Psoas muscle (tissue), 7 donors: ENCODE measurements at regions not wholly inside any gene's neighbourhood (a gene's known extent, or its start where the extent isn't known, plus 50 kb on each side); places are given as distances from the start of the nearest gene placed in this dataset.

Source experiments
- ATAC-seq, 4 donors: fragments of 200-7000 bp; cut with Tn5 transposase; one replicate each; pipeline ENCODE4 v1.9.1; 2020; ENCODE audit warnings: moderate library complexity in 3 of 4, mild to moderate bottlenecking in 2 of 4
- DNase-seq, 2 donors: peaks; one replicate each; pipeline ENCODE4 v3.0.0-alpha.2; 2020
- H3K27ac ChIP-seq: fragments of 200-600 bp; one replicate; pipeline ENCODE4 v1.8.0; 2022
- H3K27me3 ChIP-seq, 3 donors: fragments of 200-600 bp in 1 of 3; one replicate each; pipeline versions ENCODE4 v1.6.1 to v1.8.0; 2013 to 2022; ENCODE audit warnings: low read length in 2 of 3, mild to moderate bottlenecking in 2 of 3, moderate library complexity in 1 of 3; ENCODE audit not compliant: insufficient read depth in 3 of 3
- H3K36me3 ChIP-seq, 2 donors: fragments of 200-600 bp in 1 of 2; one replicate each; pipeline versions ENCODE4 v1.6.1 to v1.8.0; 2013 to 2022; ENCODE audit warnings: low read depth in 1 of 2, mild to moderate bottlenecking in 1 of 2, moderate library complexity in 1 of 2; ENCODE audit not compliant: insufficient read depth in 1 of 2
- H3K4me1 ChIP-seq: fragments of 200-600 bp; one replicate; pipeline ENCODE4 v1.8.0; 2022
- H3K4me3 ChIP-seq: fragments of 200-600 bp; one replicate; pipeline ENCODE4 v1.8.0; 2022; ENCODE audit warnings: mild to moderate bottlenecking
- H3K9me3 ChIP-seq: fragments of 200-600 bp; one replicate; pipeline ENCODE4 v1.8.0; 2022
- CTCF ChIP-seq: fragments of 200-600 bp; IDR thresholded peaks from one replicate; pipeline ENCODE4 v1.8.0; 2022; ENCODE audit warnings: antibody characterized with exemption
- WGBS, 3 donors: extraction: QIAGEN DNeasy Blood & Tissue Kit; methylation state at CpG; one replicate each; pipeline versions ENCODE4 v1.1.6 to v1.1.7; 2013; 5-methylcytosine and 5-hydroxymethylcytosine counted together
- intact Hi-C, 2 donors: fragments of 100-400 bp; cut with DNase I; formaldehyde crosslinking; loops; one replicate each; pipeline versions ENCODE4 v1.11.0 to v1.14.2; 2022
- donor health status: healthy with polysubstance abuse.
- donor health status: DM: no; HTN: no; CAD: no; lungs with moderate emphysema.
- donor health status: Bipolar disorder and iron deficiency.
- donor health status: healthy.
- donor health status: DM: yes; HTN: yes; CAD: no.
- donor health status: DM: no; HTN: no; CAD: no.
- donor health status: DM: yes; HTN: yes; CAD: no.

GRCh38 chr1:199856216-199856780, 171.2 kb upstream of the NR5A2 start:
- TF ChIP-seq CTCF = no peak
- Histone ChIP-seq H3K9me3 (no peaks in the 10 kb centered on the region), H3K4me3 (no peak overlapping the region), H3K36me3 (no peaks in the 10 kb centered on the region), H3K4me1 (no peaks in the 10 kb centered on the region), H3K27me3 (peaks cover 0 to 4% (median 0%) of the 10 kb centered on the region in 3 donors), H3K27ac (no peak overlapping the region)
- ATAC-seq (no peak), DNase-seq (no peak)
- intact Hi-C loops = no loop called here
- 71 to 73% (median 72%) methylated on average over 4 of the region's 4 CpGs for WGBS, 3 donors

- Histone ChIP-seq H3K4me1 (no peaks in the 10 kb centered on the region), H3K27me3 (peaks cover 0 to 4% (median 0%) of the 10 kb centered on the region in 3 donors), H3K9me3 (no peaks in the 10 kb centered on the region), H3K27ac (no peak overlapping the region), H3K4me3 (no peak overlapping the region), H3K36me3 (no peaks in the 10 kb centered on the region)
- ATAC-seq (no peak), DNase-seq (no peak)
- WGBS, 3 donors = 69 to 73% (median 72%) methylated on average over 4 of the region's 4 CpGs
- intact Hi-C loops = no loop called here
- TF ChIP-seq CTCF = no peak
Observed at GRCh38 chr1:199857108-199857507, 170.4 kb upstream of the NR5A2 start.

GRCh38 chr1:199857516-199857915, 170.0 kb upstream of the NR5A2 start:
- H3K9me3 ChIP-seq = no peaks in the 10 kb centered on the region
- no peak for TF ChIP-seq CTCF
- H3K27me3 ChIP-seq = peaks cover 0 to 4% (median 0%) of the 10 kb centered on the region in 3 donors
- ATAC-seq (no peak), DNase-seq (no peak)
- no peaks in the 10 kb centered on the region for H3K4me1 ChIP-seq
- 79 to 95% (median 89%) methylated on average over 1 of the region's 1 CpG for WGBS, 3 donors
- H3K4me3 ChIP-seq = no peak overlapping the region
- no peak overlapping the region for H3K27ac ChIP-seq
- no peaks in the 10 kb centered on the region for H3K36me3 ChIP-seq
- intact Hi-C loops = no loop called here

- DNase-seq (no peak), ATAC-seq (no peak)
- Histone ChIP-seq H3K27me3 (peaks cover 0 to 4% (median 0%) of the 10 kb centered on the region in 3 donors), H3K4me1 (no peaks in the 10 kb centered on the region), H3K4me3 (no peak overlapping the region), H3K27ac (no peak overlapping the region), H3K36me3 (no peaks in the 10 kb centered on the region), H3K9me3 (no peaks in the 10 kb centered on the region)
- WGBS, 3 donors = 72 to 77% (median 75%) methylated on average over 4 of the region's 4 CpGs
- intact Hi-C loops = no loop called here
- no peak for TF ChIP-seq CTCF
Observed at GRCh38 chr1:199858171-199858570, 169.3 kb upstream of the NR5A2 start.

- peaks cover 0 to 4% (median 0%) of the 10 kb centered on the region in 3 donors for H3K27me3 ChIP-seq
- WGBS, 3 donors = 38 to 69% (median 43%) methylated on average over 1 of the region's 1 CpG
- no peak overlapping the region for H3K27ac ChIP-seq
- H3K9me3 ChIP-seq = no peaks in the 10 kb centered on the region
- H3K4me1 ChIP-seq = no peaks in the 10 kb centered on the region
- H3K4me3 ChIP-seq = no peak overlapping the region
- intact Hi-C loops = no loop called here
- ATAC-seq (no peak), DNase-seq (no peak)
- no peaks in the 10 kb centered on the region for H3K36me3 ChIP-seq
- TF ChIP-seq CTCF = no peak
Observed at GRCh38 chr1:199858856-199859255, 168.7 kb upstream of the NR5A2 start.
